ENCODE measurements at regions not wholly inside any gene's neighbourhood (a gene's known extent, or its start where the extent isn't known, plus 50 kb on each side); places are given as distances from the start of the nearest gene placed in this dataset.

DNA sequence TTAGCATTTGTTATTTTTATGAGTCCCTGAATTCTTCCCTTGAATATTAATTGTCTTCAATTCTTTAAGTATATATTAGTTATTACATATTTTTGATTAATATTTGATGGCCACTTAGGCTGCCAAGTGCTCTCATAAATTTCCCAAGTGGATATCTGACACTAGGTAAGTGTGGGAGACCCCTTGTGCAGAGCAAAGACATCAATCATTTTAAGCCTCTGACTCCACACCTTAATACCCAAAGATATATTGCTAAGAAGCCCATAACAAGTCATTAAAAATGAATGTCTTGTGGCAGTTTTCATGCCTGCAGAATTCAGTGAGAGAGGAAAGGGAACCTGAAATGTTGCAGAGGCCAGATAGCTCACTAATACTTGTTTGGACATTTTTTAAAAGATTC lies 58.4 kb upstream of the PROX1 start:
- no peak for FAIRE-seq
- Histone ChIP-seq H3K9me3 (ENCODE audit: control insufficient read depth, low read depth, low read length) (no peaks in the 10 kb centered on the region), H3K79me2 (ENCODE audit: control insufficient read depth, insufficient read depth, low read length) (no peaks in the 10 kb centered on the region), H2AFZ (ENCODE audit: control insufficient read depth, low read length) (no peak overlapping the region), H3K4me1 (ENCODE audit: control insufficient read depth, extremely low read depth, insufficient read depth, low read length) (peaks cover 7% of the 10 kb centered on the region), H3K9me1 (ENCODE audit: control insufficient read depth, extremely low read depth, insufficient read depth, low read length) (no peaks in the 10 kb centered on the region), H3K27me3 (ENCODE audit: control insufficient read depth, extremely low read depth, insufficient read depth, low read length) (peaks cover 24% of the 10 kb centered on the region), H3K27ac (ENCODE audit: control insufficient read depth, insufficient read depth, low read length) (no peak overlapping the region), H3K9ac (ENCODE audit: control insufficient read depth, extremely low read depth, insufficient read depth, low read length) (no peak overlapping the region), H4K20me1 (ENCODE audit: control insufficient read depth, extremely low read depth, insufficient read depth, low read length) (no peaks in the 10 kb centered on the region), H3K36me3 (ENCODE audit: control insufficient read depth in 2 of 2, extremely low read depth in 1 of 2, insufficient read depth in 2 of 2, low read length in 2 of 2) (no peaks in the 10 kb centered on the region), H3K4me2 (ENCODE audit: control insufficient read depth, extremely low read depth, insufficient read depth, low read depth, low read length) (no peak overlapping the region), H3K4me3 (ENCODE audit: control insufficient read depth in 2 of 3, extremely low read depth in 1 of 3, insufficient read depth in 2 of 3, low read depth in 1 of 3, low read length in 3 of 3) (no peak overlapping the region)
- dilution Hi-C loops (cut with MboI; ENCODE audit: extremely low pct_ligation_motif_present, low sequenced_read_pairs): no loop called here
- DNase-seq (ENCODE audit: low read depth, low spot score): no peak
- TF ChIP-seq EZH2 (IDR thresholded peaks at IDR 0.05; ENCODE audit: low read length): no peak
- TF ChIP-seq, protein P1, sequence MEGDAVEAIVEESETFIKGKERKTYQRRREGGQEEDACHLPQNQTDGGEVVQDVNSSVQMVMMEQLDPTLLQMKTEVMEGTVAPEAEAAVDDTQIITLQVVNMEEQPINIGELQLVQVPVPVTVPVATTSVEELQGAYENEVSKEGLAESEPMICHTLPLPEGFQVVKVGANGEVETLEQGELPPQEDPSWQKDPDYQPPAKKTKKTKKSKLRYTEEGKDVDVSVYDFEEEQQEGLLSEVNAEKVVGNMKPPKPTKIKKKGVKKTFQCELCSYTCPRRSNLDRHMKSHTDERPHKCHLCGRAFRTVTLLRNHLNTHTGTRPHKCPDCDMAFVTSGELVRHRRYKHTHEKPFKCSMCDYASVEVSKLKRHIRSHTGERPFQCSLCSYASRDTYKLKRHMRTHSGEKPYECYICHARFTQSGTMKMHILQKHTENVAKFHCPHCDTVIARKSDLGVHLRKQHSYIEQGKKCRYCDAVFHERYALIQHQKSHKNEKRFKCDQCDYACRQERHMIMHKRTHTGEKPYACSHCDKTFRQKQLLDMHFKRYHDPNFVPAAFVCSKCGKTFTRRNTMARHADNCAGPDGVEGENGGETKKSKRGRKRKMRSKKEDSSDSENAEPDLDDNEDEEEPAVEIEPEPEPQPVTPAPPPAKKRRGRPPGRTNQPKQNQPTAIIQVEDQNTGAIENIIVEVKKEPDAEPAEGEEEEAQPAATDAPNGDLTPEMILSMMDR (optimal IDR thresholded peaks at IDR 0.05 in 1 of 3, IDR thresholded peaks at IDR 0.05 in 1 of 3, conservative IDR thresholded peaks at IDR 0.05 in 1 of 3; ENCODE audit: extremely low read depth in 1 of 3, insufficient read depth in 2 of 3, low read length in 3 of 3): no peak

DNA sequence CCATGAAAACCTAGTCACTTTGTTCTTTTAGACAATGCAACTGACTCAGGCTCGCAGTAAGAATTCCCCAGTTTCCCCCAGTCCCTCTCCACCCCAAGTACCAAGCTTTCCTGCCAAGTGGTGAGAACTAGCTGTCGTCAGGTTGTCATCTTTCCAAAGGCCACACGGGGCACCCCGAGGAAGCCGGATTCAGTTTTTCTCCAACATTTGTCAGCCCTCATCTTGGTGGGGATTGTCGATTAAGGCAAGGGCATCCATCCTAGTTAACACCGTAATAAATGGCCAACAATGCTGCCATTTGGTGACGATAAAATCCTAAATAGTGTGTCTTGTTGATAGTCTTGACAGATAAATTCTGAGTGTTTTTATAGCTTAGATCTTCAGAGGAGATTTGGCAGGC lies 55.9 kb upstream of the PROX1 start:
- FAIRE-seq: no peak
- dilution Hi-C loops (cut with MboI; ENCODE audit: extremely low pct_ligation_motif_present, low sequenced_read_pairs): no loop called here
- TF ChIP-seq, protein P1 (optimal IDR thresholded peaks at IDR 0.05 in 1 of 3, IDR thresholded peaks at IDR 0.05 in 1 of 3, conservative IDR thresholded peaks at IDR 0.05 in 1 of 3; ENCODE audit: extremely low read depth in 1 of 3, insufficient read depth in 2 of 3, low read length in 3 of 3): no peak
- TF ChIP-seq EZH2 (IDR thresholded peaks at IDR 0.05; ENCODE audit: low read length): no peak
- H3K4me3 ChIP-seq (ENCODE audit: control insufficient read depth in 2 of 3, extremely low read depth in 1 of 3, insufficient read depth in 2 of 3, low read depth in 1 of 3, low read length in 3 of 3): no peak overlapping the region
- no peaks in the 10 kb centered on the region for H3K9me3 ChIP-seq (ENCODE audit: control insufficient read depth, low read depth, low read length)
- no peaks in the 10 kb centered on the region for H3K36me3 ChIP-seq (ENCODE audit: control insufficient read depth in 2 of 2, extremely low read depth in 1 of 2, insufficient read depth in 2 of 2, low read length in 2 of 2)
- no peaks in the 10 kb centered on the region for H3K9me1 ChIP-seq (ENCODE audit: control insufficient read depth, extremely low read depth, insufficient read depth, low read length)
- H3K79me2 ChIP-seq (ENCODE audit: control insufficient read depth, insufficient read depth, low read length): no peaks in the 10 kb centered on the region
- no peak for DNase-seq (ENCODE audit: low read depth, low spot score)
- no peaks in the 10 kb centered on the region for H4K20me1 ChIP-seq (ENCODE audit: control insufficient read depth, extremely low read depth, insufficient read depth, low read length)
- H3K4me1 ChIP-seq (ENCODE audit: control insufficient read depth, extremely low read depth, insufficient read depth, low read length): no peaks in the 10 kb centered on the region
- H2AFZ ChIP-seq (ENCODE audit: control insufficient read depth, low read length): no peak overlapping the region
- H3K27me3 ChIP-seq (ENCODE audit: control insufficient read depth, extremely low read depth, insufficient read depth, low read length): peaks cover 24% of the 10 kb centered on the region
- no peak overlapping the region for H3K27ac ChIP-seq (ENCODE audit: control insufficient read depth, insufficient read depth, low read length)
- no peak overlapping the region for H3K9ac ChIP-seq (ENCODE audit: control insufficient read depth, extremely low read depth, insufficient read depth, low read length)
- H3K4me2 ChIP-seq (ENCODE audit: control insufficient read depth, extremely low read depth, insufficient read depth, low read depth, low read length): no peak overlapping the region
